Glutamatergic neuron (in vitro differentiated cells): ENCODE measurements at regions not wholly inside any gene's neighbourhood (a gene's known extent, or its start where the extent isn't known, plus 50 kb on each side); places are given as distances from the start of the nearest gene placed in this dataset.
A peak's percentile ranks its signal among the peaks of the same experiment; 100 is the strongest.

Source experiments
- DNase-seq: peaks from one replicate; pipeline ENCODE4 v3.0.0; 2022
- H3K27ac Mint-ChIP-seq: one replicate; pipeline ENCODE4 v1.8.0; 2020; ENCODE audit warnings: mild to moderate bottlenecking, mixed read lengths, inconsistent platforms; ENCODE audit not compliant: unreplicated experiment
- H3K27me3 Mint-ChIP-seq: one replicate; pipeline ENCODE4 v1.8.0; 2020; ENCODE audit warnings: mild to moderate bottlenecking, moderate library complexity, mixed read lengths, inconsistent platforms; ENCODE audit not compliant: unreplicated experiment
- H3K36me3 Mint-ChIP-seq: one replicate; pipeline ENCODE4 v1.8.0; 2020; ENCODE audit warnings: mild to moderate bottlenecking, mixed read lengths, inconsistent platforms; ENCODE audit not compliant: unreplicated experiment
- H3K4me1 Mint-ChIP-seq: one replicate; pipeline ENCODE4 v1.8.0; 2020; ENCODE audit warnings: mild to moderate bottlenecking, low read depth, mixed read lengths, inconsistent platforms; ENCODE audit not compliant: unreplicated experiment
- H3K4me3 Mint-ChIP-seq: one replicate; pipeline ENCODE4 v1.8.0; 2020; ENCODE audit warnings: mild to moderate bottlenecking, mixed read lengths, inconsistent platforms; ENCODE audit not compliant: unreplicated experiment
- H3K9me3 Mint-ChIP-seq: one replicate; pipeline ENCODE4 v1.8.0; 2020; ENCODE audit warnings: mild to moderate bottlenecking, moderate library complexity, mixed read lengths, inconsistent platforms; ENCODE audit not compliant: unreplicated experiment
- TF ChIP-seq, protein P1 (sequence below): fragments of 200-600 bp; sonication (generic); IDR thresholded peaks from one replicate; pipeline ENCODE4 v1.5.0; 2021; ENCODE audit not compliant: partially characterized antibody, unreplicated experiment

- TF ChIP-seq, protein P1, sequence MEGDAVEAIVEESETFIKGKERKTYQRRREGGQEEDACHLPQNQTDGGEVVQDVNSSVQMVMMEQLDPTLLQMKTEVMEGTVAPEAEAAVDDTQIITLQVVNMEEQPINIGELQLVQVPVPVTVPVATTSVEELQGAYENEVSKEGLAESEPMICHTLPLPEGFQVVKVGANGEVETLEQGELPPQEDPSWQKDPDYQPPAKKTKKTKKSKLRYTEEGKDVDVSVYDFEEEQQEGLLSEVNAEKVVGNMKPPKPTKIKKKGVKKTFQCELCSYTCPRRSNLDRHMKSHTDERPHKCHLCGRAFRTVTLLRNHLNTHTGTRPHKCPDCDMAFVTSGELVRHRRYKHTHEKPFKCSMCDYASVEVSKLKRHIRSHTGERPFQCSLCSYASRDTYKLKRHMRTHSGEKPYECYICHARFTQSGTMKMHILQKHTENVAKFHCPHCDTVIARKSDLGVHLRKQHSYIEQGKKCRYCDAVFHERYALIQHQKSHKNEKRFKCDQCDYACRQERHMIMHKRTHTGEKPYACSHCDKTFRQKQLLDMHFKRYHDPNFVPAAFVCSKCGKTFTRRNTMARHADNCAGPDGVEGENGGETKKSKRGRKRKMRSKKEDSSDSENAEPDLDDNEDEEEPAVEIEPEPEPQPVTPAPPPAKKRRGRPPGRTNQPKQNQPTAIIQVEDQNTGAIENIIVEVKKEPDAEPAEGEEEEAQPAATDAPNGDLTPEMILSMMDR, result no peak
- Mint-ChIP-seq H3K27me3 (no peaks in the 10 kb centered on the region), H3K36me3 (no peaks in the 10 kb centered on the region), H3K9me3 (peaks cover 3% of the 10 kb centered on the region), H3K4me1 (peaks cover 15% of the 10 kb centered on the region), H3K4me3 (no peak overlapping the region), H3K27ac (no peak overlapping the region)
- DNase-seq, result no peak
Measured at GRCh38 chr6:6721606-6722005, 133.1 kb downstream of the LY86 start.

DNA sequence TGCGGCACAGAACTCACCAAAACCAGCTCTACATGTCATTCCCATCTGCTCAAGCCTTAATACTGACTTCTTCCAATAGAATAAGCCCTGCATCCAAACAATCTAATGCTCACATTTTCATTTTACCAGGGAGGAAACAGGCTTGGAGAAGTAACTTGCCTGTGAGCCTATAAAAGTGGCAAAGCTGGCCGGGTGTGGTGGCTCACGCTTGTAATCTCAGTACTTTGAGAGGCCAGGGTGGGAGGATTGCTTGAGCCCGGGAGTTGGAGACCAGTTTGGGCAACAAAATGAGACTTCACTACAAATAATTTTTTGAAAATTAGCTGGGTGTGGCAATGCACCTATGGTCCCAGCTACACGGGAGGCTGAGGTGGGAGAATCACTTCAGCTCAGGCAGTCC is 133.7 kb downstream of the LY86 start:
- Mint-ChIP-seq H3K27me3 (no peaks in the 10 kb centered on the region), H3K9me3 (peaks cover 3% of the 10 kb centered on the region), H3K4me1 (peaks cover 15% of the 10 kb centered on the region), H3K27ac (no peak overlapping the region), H3K36me3 (no peaks in the 10 kb centered on the region), H3K4me3 (no peak overlapping the region)
- TF ChIP-seq, protein P1, result no peak
- DNase-seq, result no peak

GRCh38 chr6:6723361-6723760 is 134.8 kb downstream of the LY86 start:
- no peak for DNase-seq
- Mint-ChIP-seq H3K4me3 (no peak overlapping the region), H3K27me3 (no peaks in the 10 kb centered on the region), H3K9me3 (peaks cover 3% of the 10 kb centered on the region), H3K36me3 (no peaks in the 10 kb centered on the region), H3K4me1 (peaks cover 15% of the 10 kb centered on the region), H3K27ac (no peak overlapping the region)
- TF ChIP-seq, protein P1, result no peak

GRCh38 chr6:6723921-6724538 is 135.5 kb downstream of the LY86 start:
- Mint-ChIP-seq H3K4me1 (peaks cover 15% of the 10 kb centered on the region), H3K4me3 (no peak overlapping the region), H3K27ac (no peak overlapping the region), H3K27me3 (no peaks in the 10 kb centered on the region), H3K36me3 (no peaks in the 10 kb centered on the region), H3K9me3 (peaks cover 3% of the 10 kb centered on the region)
- TF ChIP-seq, protein P1, result no peak
- DNase-seq, result no peak

- peak overlapping the region; percentile 60 for H3K4me3 Mint-ChIP-seq
- H3K9me3 Mint-ChIP-seq, result peaks cover 3% of the 10 kb centered on the region
- H3K27ac Mint-ChIP-seq, result no peak overlapping the region
- peaks cover 15% of the 10 kb centered on the region for H3K4me1 Mint-ChIP-seq
- H3K36me3 Mint-ChIP-seq, result no peaks in the 10 kb centered on the region
- H3K27me3 Mint-ChIP-seq, result no peaks in the 10 kb centered on the region
- TF ChIP-seq, protein P1, result peak; percentile 42
- DNase-seq, result peak; percentile 79
Measured at GRCh38 chr6:6724539-6725467, 136.3 kb downstream of the LY86 start.
